B cell (primary cell): ENCODE measurements at regions not wholly inside any gene's neighbourhood (a gene's known extent, or its start where the extent isn't known, plus 50 kb on each side); places are given as distances from the start of the nearest gene placed in this dataset. TPM values are rescaled to one million over a fixed set of nuclear protein-coding genes. Genes with fewer than 3 reads are reported as not detected.

Source experiments
- ATAC-seq: fragments of 200-7000 bp; cut with Tn5 transposase; one replicate; pipeline ENCODE4 v1.10.0; 2021; ENCODE audit warnings: low read depth, mild to moderate bottlenecking, moderate number of reproducible peaks, moderate library complexity
- CTCF ChIA-PET: fragments of 350-600 bp; sonication (Branson Sonifier 250); formaldehyde crosslinking; loops from one replicate; lab custom pipeline; 2021; ENCODE audit warnings: antibody characterized with exemption, inconsistent platforms; lab: Charles Lee
- POLR2A ChIA-PET: fragments of 350-600 bp; sonication (Branson Sonifier 250); formaldehyde crosslinking; loops from one replicate; lab custom pipeline; 2021; ENCODE audit warnings: antibody characterized with exemption; lab: Charles Lee
- DNase-seq: peaks from one replicate; pipeline ENCODE4 v3.0.0; 2013
- H2AFZ ChIP-seq: 2 replicates; pipeline ENCODE4 v1.6.1; 2012; ENCODE audit warnings: mild to moderate bottlenecking, low read depth, low read length; ENCODE audit not compliant: insufficient read depth, poor library complexity, severe bottlenecking
- H3K27ac ChIP-seq, 2 donors: 1 replicate in 1 of 2; 2 replicates in 1 of 2; pipeline ENCODE4 v1.5.1; 2012 to 2013; ENCODE audit warnings: low read length in 2 of 2, mild to moderate bottlenecking in 2 of 2, moderate library complexity in 1 of 2
- H3K27me3 ChIP-seq, 4 experiments: fragments of 200-600 bp in 1 of 4; sonication (generic) in 1 of 4; replicated peaks in 1 of 4; 1 replicate in 2 of 4; 2 replicates in 2 of 4; pipeline versions ENCODE4 v1.6.1 to v1.7.0; 2013 to 2016; ENCODE audit warnings: low read length in 3 of 4, mild to moderate bottlenecking in 2 of 4, mixed read lengths in 1 of 4, moderate library complexity in 1 of 4; ENCODE audit not compliant: insufficient read depth in 4 of 4, control insufficient read depth in 3 of 4; ENCODE audit errors: control extremely low read depth in 1 of 4
- H3K36me3 ChIP-seq, 2 experiments: replicated peaks in 1 of 2; 1 replicate in 1 of 2; 2 replicates in 1 of 2; pipeline versions ENCODE4 v1.6.1 to v1.7.1; 2013; ENCODE audit warnings: low read length in 1 of 2; ENCODE audit not compliant: insufficient read depth in 2 of 2, control insufficient read depth in 1 of 2; ENCODE audit errors: control extremely low read depth in 1 of 2, extremely low read depth in 1 of 2
- H3K4me1 ChIP-seq, 2 donors: fragments of 200-600 bp in 1 of 2; sonication (generic) in 1 of 2; 1 replicate in 1 of 2; 2 replicates in 1 of 2; pipeline versions ENCODE4 v1.5.1 to v1.6.1; 2013 to 2017; ENCODE audit warnings: low read length in 2 of 2; ENCODE audit not compliant: control insufficient read depth in 2 of 2, insufficient read depth in 2 of 2
- H3K4me2 ChIP-seq: replicated peaks from 2 replicates; pipeline ENCODE3; 2012; ENCODE audit warnings: mild to moderate bottlenecking, low read depth, low read length; ENCODE audit not compliant: poor library complexity, severe bottlenecking
- H3K4me3 ChIP-seq, 5 experiments: fragments of 200-600 bp in 1 of 5; sonication (generic) in 1 of 5; 1 replicate in 3 of 5; 2 replicates in 2 of 5; pipeline versions ENCODE4 v1.5.1 to v1.7.0; 2011 to 2016; ENCODE audit warnings: low read length in 4 of 5, mild to moderate bottlenecking in 4 of 5, low read depth in 2 of 5, control low read depth in 1 of 5, moderate library complexity in 1 of 5; ENCODE audit not compliant: insufficient read depth in 1 of 5; ENCODE audit errors: control extremely low read depth in 1 of 5, extremely low read depth in 1 of 5
- H3K79me2 ChIP-seq: fragments of 200-600 bp; sonication (generic); one replicate; pipeline ENCODE4 v1.6.0; 2016; ENCODE audit warnings: low read length; ENCODE audit not compliant: control insufficient read depth, insufficient read depth
- H3K9ac ChIP-seq: fragments of 200-600 bp; sonication (generic); 2 replicates; pipeline ENCODE4 v1.6.1; 2017; ENCODE audit warnings: mild to moderate bottlenecking, low read length, moderate library complexity
- H3K9me3 ChIP-seq, 3 donors: one replicate each; pipeline versions ENCODE4 v1.6.1 to v1.7.1; 2013; ENCODE audit warnings: low read length in 2 of 3; ENCODE audit not compliant: control insufficient read depth in 2 of 3, insufficient read depth in 1 of 3; ENCODE audit errors: control extremely low read depth in 1 of 3
- H4K20me1 ChIP-seq: 2 replicates; pipeline ENCODE4 v1.6.0; 2012; ENCODE audit warnings: mild to moderate bottlenecking, low read length; ENCODE audit not compliant: insufficient read depth, control insufficient read depth, poor library complexity, severe bottlenecking
- H3K27ac Mint-ChIP-seq: one replicate; pipeline ENCODE4 v1.8.0; 2021; ENCODE audit warnings: mixed read lengths
- H3K27me3 Mint-ChIP-seq: one replicate; pipeline ENCODE4 v1.8.0; 2021; ENCODE audit warnings: mixed read lengths
- H3K4me1 Mint-ChIP-seq: one replicate; pipeline ENCODE4 v1.8.0; 2021; ENCODE audit warnings: mixed read lengths
- H3K4me3 Mint-ChIP-seq: one replicate; pipeline ENCODE4 v1.8.0; 2021; ENCODE audit warnings: mixed read lengths
- H3K9me3 Mint-ChIP-seq: one replicate; pipeline ENCODE4 v1.8.0; 2022; ENCODE audit warnings: mixed read lengths; ENCODE audit not compliant: insufficient read depth
- EZH2 ChIP-seq: IDR thresholded peaks from 2 replicates; pipeline ENCODE4 v1.6.1; 2012; ENCODE audit warnings: borderline replicate concordance, low read depth, mild to moderate bottlenecking, moderate library complexity, low read length; ENCODE audit not compliant: insufficient read depth, poor library complexity, severe bottlenecking
- WGBS: methylation state at CpG from one replicate; pipeline ENCODE4 v1.1.5; 2013; ENCODE audit warnings: missing lambda C conversion rate; ENCODE audit not compliant: insufficient coverage; 5-methylcytosine and 5-hydroxymethylcytosine counted together
- intact Hi-C: fragments of 100-400 bp; cut with micrococcal nuclease; formaldehyde crosslinking; loops from one replicate; pipeline ENCODE4 v1.10.0; 2022
- small RNA-seq: library from RNA; depleted of rRNA; stranded (forward); fragments of <200 nt; gene quantifications from one replicate; pipeline ENCODE3, GENCODE V24; 2012; ENCODE audit warnings: low replicate concordance, low read depth; ENCODE audit not compliant: insufficient read length

- ChIA-PET CTCF (interaction anchor here (0.9 kb wide), 1 partner anchor 11 kb away, joined by 3 read pairs; no protein-coding TSS in a partner anchor), POLR2A (no interaction called here)
- no peaks in the 10 kb centered on the region for H3K27me3 ChIP-seq
- H3K4me3 ChIP-seq, result no peak overlapping the region
- no peaks in the 10 kb centered on the region for H4K20me1 ChIP-seq
- no peak overlapping the region for H2AFZ ChIP-seq
- H3K79me2 ChIP-seq, result no peaks in the 10 kb centered on the region
- no peak overlapping the region for H3K4me2 ChIP-seq
- ATAC-seq, result no peak
- WGBS, result no CpG with 5 or more reads among the region's 5 CpGs
- no peak for DNase-seq
- peaks cover 2% of the 10 kb centered on the region for H3K9me3 Mint-ChIP-seq
- peaks cover 25% of the 10 kb centered on the region for H3K4me1 Mint-ChIP-seq
- H3K4me3 Mint-ChIP-seq, result no peak overlapping the region
- no peaks in the 10 kb centered on the region for H3K27me3 Mint-ChIP-seq
- peaks cover 0 to 6% (median 5%) of the 10 kb centered on the region in 3 donors for H3K9me3 ChIP-seq
- no peaks in the 10 kb centered on the region for H3K36me3 ChIP-seq
- no peak overlapping the region for H3K27ac Mint-ChIP-seq
- no peak for TF ChIP-seq EZH2
- peaks cover 26% of the 10 kb centered on the region in 2 donors for H3K4me1 ChIP-seq
- intact Hi-C loops, result loop anchor here (10.0 kb wide), 1 partner anchor 69 kb away; no protein-coding TSS in a partner anchor
- no peak overlapping the region for H3K27ac ChIP-seq
- H3K9ac ChIP-seq, result no peak overlapping the region
Observed at GRCh38 chrX:15906041-15906943, 51.7 kb upstream of the AP1S2 start.

Small RNA genes lying in the stretch of these regions (small RNA-seq; reads per million reads assigned to genes)
- not detected for gene RNU5F-7P
